Activated effector memory CD4-positive, alpha-beta T cell treated with anti-CD3 and anti-CD28 coated beads, Interleukin-2, amount 50 U/mL, for 16 hours (primary cell): ENCODE measurements at regions not wholly inside any gene's neighbourhood (a gene's known extent, or its start where the extent isn't known, plus 50 kb on each side); places are given as distances from the start of the nearest gene placed in this dataset.

Experiments used
- DNase-seq: peaks from one replicate; pipeline ENCODE4 v3.0.0-alpha.2; 2020

GRCh38 chr3:83076041-83076440 lies 1314.6 kb upstream of the GBE1 start:
- no peak for DNase-seq

GRCh38 chr3:83074485-83074884 lies 1313.0 kb upstream of the GBE1 start:
- DNase-seq, result no peak

GRCh38 chr3:83065851-83066460 lies 1304.5 kb upstream of the GBE1 start:
- no peak for DNase-seq

- no peak for DNase-seq
Measured at GRCh38 chr3:83063446-83063845, 1302.0 kb upstream of the GBE1 start.

GRCh38 chr3:83048556-83048955 lies 1287.1 kb upstream of the GBE1 start:
- no peak for DNase-seq

DNA sequence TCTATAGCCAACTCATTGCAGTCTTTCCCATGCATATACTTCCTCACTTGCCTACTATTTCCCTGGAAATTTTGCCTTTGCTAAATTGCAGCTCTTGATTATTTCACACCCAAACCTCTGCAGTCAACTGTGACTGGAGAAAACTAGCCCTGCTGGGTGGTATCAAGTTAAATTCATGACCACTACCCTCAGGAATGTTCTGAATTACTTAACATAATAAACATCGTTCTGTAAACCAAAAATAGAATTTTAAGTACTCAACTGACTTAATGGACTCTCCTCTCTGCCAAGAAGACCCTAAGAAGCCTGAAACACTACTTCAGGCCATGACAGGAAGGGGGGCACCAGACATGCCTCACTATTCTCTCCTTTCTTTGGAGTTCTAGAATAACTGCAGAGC lies 1278.0 kb upstream of the GBE1 start:
- DNase-seq, result no peak

GRCh38 chr3:83035704-83036010 lies 1274.2 kb upstream of the GBE1 start:
- DNase-seq, result no peak

DNA sequence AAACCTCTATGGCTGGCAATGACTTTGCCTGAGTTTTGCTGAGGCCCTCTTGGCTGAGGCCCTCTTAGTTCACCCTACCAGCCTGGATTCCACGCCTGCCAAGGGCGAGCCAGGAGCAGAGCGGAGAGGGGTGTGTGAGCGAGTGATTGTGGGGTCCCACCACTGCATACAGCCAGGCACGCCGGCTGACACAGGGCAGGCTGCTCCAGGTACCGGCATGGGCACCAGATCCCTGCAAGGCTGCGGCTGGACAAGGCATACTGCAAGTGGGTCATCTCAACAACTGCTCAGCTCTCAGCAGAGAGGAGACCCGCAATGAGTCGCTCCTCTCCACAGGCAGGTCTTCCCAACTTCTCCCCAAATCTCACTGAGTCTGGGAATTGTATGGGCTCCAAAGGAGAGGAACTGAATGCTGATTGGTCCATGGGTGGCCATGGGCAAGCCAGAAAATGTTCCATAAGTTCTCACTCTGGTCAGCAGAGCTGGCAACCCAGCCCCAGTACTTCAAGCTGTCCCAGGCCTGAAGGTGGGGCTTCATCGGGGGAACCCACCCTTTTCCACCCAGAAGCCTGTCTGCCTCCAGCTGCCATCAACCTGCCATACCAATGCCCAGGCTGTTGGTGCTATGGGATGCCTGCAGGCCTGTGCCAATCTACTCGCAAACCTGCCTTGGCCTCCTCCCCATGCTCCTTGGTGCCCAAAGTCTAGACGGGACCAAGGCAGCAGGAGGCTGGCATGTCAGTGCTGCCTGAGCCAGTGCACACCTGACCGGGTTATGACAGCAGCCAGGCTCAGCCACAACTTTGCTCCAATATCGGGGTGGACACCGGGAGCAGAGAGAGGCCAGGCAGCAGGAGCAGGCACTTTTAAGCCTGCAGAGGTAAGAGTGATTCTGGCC lies 1273.6 kb upstream of the GBE1 start:
- peak; percentile 51 for DNase-seq

DNA sequence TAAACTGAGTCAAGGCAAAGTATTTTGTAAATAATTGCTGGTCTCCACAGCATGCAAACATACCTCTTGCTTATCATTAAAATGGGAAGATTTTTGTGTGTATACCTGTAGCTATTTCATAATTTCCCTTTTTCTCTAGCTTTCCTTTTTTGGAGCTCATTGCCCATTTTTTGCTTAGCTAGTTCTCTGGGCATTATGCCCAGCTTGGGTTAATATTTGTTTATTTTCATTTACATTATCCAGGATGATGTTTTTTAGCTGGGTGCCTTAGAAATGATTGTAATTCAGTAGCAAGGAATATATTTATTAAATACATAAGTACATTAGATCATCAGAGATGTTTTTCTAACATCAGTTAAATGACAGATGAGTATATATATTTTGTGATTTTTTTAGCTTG lies 1271.7 kb upstream of the GBE1 start:
- DNase-seq, result no peak

GRCh38 chr3:83023086-83023485 lies 1261.6 kb upstream of the GBE1 start:
- no peak for DNase-seq

- DNase-seq, result no peak
Measured at GRCh38 chr3:83011481-83011880, 1250.0 kb upstream of the GBE1 start.

DNA sequence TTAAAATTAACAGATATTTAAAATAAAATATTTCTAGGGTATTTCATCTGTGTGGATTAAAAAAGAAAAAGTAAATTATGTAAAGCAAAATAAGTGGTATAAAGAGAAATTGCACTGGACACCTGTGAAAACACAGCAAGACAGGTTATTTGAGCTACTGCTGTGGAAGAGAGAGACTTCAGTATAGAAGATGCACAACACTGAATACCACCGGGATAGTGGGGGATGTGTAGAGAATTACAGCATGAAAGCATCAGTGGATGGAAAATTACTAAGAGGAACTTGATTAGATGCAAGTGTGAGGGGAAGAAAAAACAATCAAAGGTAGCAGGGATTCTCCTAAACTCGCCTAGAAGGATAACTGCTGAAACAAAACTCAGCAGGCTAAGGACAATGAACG lies 1242.5 kb upstream of the GBE1 start:
- no peak for DNase-seq

GRCh38 chr3:83002869-83003445 lies 1241.5 kb upstream of the GBE1 start:
- no peak for DNase-seq

DNA sequence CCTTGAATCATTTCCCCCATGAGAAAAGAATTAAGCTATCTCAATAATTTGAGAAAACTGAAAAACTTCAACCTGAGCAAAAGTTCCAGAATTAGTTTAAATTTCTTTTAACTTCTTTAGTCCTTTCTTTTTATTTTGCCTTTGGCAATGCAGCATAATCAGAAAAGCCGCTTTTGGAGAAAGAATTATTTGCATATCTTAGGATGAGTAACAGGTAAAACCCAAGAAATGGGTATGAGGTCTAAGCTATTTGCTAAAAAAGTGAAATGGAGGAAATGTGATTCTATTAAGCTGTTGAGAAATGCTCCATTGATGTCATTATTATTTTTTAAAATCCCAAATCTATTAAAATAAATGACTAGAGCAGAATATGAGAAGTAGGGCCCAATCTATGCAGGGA lies 1238.3 kb upstream of the GBE1 start:
- no peak for DNase-seq

GRCh38 chr3:82978368-82978767 lies 1216.9 kb upstream of the GBE1 start:
- DNase-seq, result no peak

DNA sequence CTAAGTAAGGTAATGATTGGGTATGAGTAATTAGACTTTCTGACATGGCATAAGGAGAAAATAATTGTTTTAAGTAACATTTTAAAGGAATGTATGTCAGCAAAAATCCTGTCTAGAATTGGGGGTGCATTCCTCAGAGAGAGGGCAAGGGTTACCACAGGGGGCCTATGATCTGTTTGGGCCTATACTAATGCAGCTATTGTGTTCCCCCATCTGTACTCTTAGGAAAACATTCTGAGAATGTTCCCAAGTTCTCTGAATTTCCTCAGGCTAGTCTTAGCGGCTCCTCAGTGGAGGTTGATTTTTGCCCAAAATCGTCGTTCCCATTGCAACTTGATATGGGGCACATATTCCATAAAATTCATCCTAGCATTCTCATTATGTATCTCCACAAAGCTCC lies 1216.4 kb upstream of the GBE1 start:
- DNase-seq, result no peak

DNA sequence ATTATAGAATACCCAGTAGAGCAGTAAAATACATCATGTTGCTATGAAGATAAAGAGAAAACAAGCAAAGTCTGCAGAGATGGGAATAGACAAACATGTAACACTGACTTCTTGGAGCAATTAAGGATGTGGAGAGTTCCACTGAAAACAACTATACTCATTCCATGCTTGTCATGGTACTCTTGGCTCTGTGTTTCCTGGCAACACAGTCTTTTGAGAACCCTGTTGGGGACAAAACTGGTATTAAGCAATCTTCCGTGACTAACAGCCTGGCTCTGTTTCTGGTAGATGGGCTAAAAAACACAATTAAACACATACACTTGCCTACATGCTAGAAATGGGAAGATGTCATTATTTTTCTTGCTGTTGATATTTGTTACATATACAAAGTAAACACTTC lies 1212.3 kb upstream of the GBE1 start:
- no peak for DNase-seq

DNA sequence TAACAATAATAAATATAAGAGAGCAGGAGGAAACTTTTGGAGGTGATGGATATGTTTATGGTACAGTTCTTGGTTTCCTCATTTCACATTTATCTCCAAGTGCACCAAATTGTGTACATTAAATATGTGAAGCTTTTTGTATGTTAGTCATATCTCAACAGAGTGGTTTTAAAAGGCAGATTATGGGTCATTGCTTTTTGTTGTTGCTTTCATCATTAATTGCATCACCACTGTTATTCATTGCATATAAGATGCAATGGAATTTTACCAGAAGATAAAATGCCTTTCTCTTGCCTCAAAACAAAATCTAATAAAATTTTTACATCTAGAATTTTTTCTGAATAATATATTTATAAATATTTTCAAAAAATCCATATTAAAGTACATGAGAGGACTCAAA lies 1198.9 kb upstream of the GBE1 start:
- DNase-seq, result no peak

GRCh38 chr3:82957696-82958095 lies 1196.3 kb upstream of the GBE1 start:
- no peak for DNase-seq

- no peak for DNase-seq
Measured at GRCh38 chr3:82957079-82957478, 1195.6 kb upstream of the GBE1 start.

DNA sequence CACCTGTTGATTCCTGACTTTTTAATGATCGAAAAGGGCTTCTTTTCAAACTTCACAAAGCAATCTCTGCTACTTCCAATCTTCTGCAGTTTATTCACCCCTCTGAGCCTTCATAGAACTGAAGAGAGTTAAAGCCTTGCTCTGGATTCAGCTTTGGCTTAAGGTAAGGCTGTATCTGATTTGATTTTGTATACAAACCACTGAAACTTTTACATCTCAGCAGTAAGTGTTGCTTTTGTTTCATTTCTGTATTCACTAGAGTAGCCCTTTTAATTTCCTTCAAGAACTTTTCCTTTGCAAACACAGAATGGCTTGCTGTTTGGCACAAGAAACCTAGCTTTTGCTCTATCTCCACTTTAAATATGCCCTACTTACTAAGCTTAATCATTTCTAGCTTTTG lies 1193.0 kb upstream of the GBE1 start:
- DNase-seq, result no peak

GRCh38 chr3:82942041-82942440 lies 1180.6 kb upstream of the GBE1 start:
- DNase-seq, result no peak

- peak; percentile 54 for DNase-seq
Measured at GRCh38 chr3:82940124-82940523, 1178.7 kb upstream of the GBE1 start.

DNA sequence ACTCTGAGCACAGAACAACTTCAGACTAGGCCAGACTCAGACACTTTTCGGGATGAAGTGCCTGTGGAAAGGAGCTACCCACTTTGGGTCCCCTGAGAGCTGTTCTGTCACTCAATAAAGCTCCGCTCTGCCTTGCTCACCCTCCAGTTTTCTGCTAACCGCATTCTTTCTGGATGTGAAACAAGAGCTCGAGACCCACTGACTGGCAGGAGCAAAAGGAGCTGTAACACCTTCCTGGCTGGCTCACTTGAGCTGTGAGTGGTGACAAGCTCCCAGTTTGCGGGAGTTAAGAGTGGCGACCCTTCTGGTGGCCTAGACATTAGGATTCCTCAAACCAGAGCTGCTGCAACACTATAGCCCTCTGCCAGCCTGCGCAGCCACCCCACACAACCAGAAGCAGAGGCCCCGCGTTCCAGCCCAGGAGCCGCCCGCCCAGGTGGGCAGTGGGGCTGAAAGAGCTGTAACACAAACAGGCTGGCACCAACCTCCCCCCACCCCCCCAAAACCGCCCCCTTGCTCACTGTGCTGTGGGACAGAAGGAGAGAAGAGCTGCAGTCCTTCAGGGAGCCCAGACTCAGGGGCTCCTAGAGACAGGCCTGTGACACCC lies 1178.1 kb upstream of the GBE1 start:
- DNase-seq, result no peak
